Stimulated activated CD8-positive, alpha-beta memory T cell treated with anti-CD3 and anti-CD28 coated beads, Interleukin-7, amount 100 ng/mL, for 48 hours (primary cell): ENCODE measurements at regions not wholly inside any gene's neighbourhood (a gene's known extent, or its start where the extent isn't known, plus 50 kb on each side); places are given as distances from the start of the nearest gene placed in this dataset.

ENCODE experiments used
- DNase-seq, 2 donors: peaks; one replicate each; pipeline ENCODE4 v3.0.0-alpha.2; 2020; ENCODE audit warnings: low read depth in 1 of 2; ENCODE audit errors: extremely low read depth in 1 of 2

- no peak for DNase-seq
Measured at GRCh38 chr20:51104960-51105920, 82.3 kb upstream of the KCNG1 start.

GRCh38 chr20:51100617-51101016, 77.7 kb upstream of the KCNG1 start:
- no peak for DNase-seq

- no peak for DNase-seq
Measured at GRCh38 chr20:51098284-51098810, 75.4 kb upstream of the KCNG1 start.

GRCh38 chr20:51097351-51098120, 74.6 kb upstream of the KCNG1 start:
- no peak for DNase-seq

- DNase-seq = no peak
Measured at GRCh38 chr20:51096582-51097267, 73.8 kb upstream of the KCNG1 start.

- no peak for DNase-seq
Measured at GRCh38 chr20:51095633-51096521, 73.0 kb upstream of the KCNG1 start.

GRCh38 chr20:51094221-51094620, 71.3 kb upstream of the KCNG1 start:
- DNase-seq = no peak

- DNase-seq = no peak
Measured at GRCh38 chr20:51093240-51093763, 70.4 kb upstream of the KCNG1 start.

GRCh38 chr20:51092338-51092737, 69.4 kb upstream of the KCNG1 start:
- no peak for DNase-seq

- DNase-seq = no peak
Measured at GRCh38 chr20:51091406-51092195, 68.7 kb upstream of the KCNG1 start.

GRCh38 chr20:51089840-51090239, 66.9 kb upstream of the KCNG1 start:
- no peak for DNase-seq

- no peak for DNase-seq
Measured at GRCh38 chr20:51089272-51089781, 66.4 kb upstream of the KCNG1 start.

- DNase-seq = no peak
Measured at GRCh38 chr20:51087266-51087665, 64.4 kb upstream of the KCNG1 start.

- no peak for DNase-seq
Measured at GRCh38 chr20:51085769-51086168, 62.9 kb upstream of the KCNG1 start.

- no peak for DNase-seq
Measured at GRCh38 chr20:51084593-51085377, 61.9 kb upstream of the KCNG1 start.

GRCh38 chr20:51083447-51083846, 60.5 kb upstream of the KCNG1 start:
- DNase-seq = no peak

GRCh38 chr20:51082988-51083387, 60.1 kb upstream of the KCNG1 start:
- no peak for DNase-seq

- DNase-seq = no peak
Measured at GRCh38 chr20:51080516-51080915, 57.6 kb upstream of the KCNG1 start.
